HepG2 (cell line): ENCODE measurements at regions not wholly inside any gene's neighbourhood (a gene's known extent, or its start where the extent isn't known, plus 50 kb on each side); places are given as distances from the start of the nearest gene placed in this dataset.

Source experiments
- ERF ChIP-seq: IDR thresholded peaks from 2 replicates; pipeline ENCODE4 v1.6.1; 2018; ENCODE audit warnings: missing biosample characterization, missing genetic modification reagents
- EZH2 ChIP-seq: conservative IDR thresholded peaks from 2 replicates; pipeline ENCODE4 v1.6.1; 2012; ENCODE audit warnings: mild to moderate bottlenecking, low read depth, low read length, moderate library complexity
- KAT2B ChIP-seq: fragments of 150-350 bp; IDR thresholded peaks from 2 replicates; pipeline ENCODE4 v1.6.1; 2014; ENCODE audit warnings: low read depth, low read length, borderline replicate concordance
- MAF1 ChIP-seq: sonication (generic); formaldehyde crosslinking; IDR thresholded peaks from 2 replicates; pipeline ENCODE4 v1.5.0; 2020; ENCODE audit warnings: missing genetic modification reagents, borderline replicate concordance
- NFAT5 ChIP-seq: sonication (generic); formaldehyde crosslinking; IDR thresholded peaks from 2 replicates; pipeline ENCODE4 v1.4.0; 2020; ENCODE audit warnings: missing genetic modification reagents
- PRDM10 ChIP-seq: sonication (generic); formaldehyde crosslinking; IDR thresholded peaks from 2 replicates; pipeline ENCODE4 v1.4.0; 2020; ENCODE audit warnings: low read depth, missing genetic modification reagents
- REST ChIP-seq, 2 experiments: IDR thresholded peaks; 2 replicates each; pipeline ENCODE4 v1.6.1; 2011 to 2012; ENCODE audit warnings: low read length in 2 of 2, borderline replicate concordance in 1 of 2, low read depth in 1 of 2, mild to moderate bottlenecking in 1 of 2, moderate library complexity in 1 of 2
- SUZ12 ChIP-seq: fragments of 150-350 bp; IDR thresholded peaks from 2 replicates; pipeline ENCODE4 v1.6.1; 2014; ENCODE audit warnings: low read depth, low read length
- ZFP41 ChIP-seq: sonication (generic); formaldehyde crosslinking; IDR thresholded peaks from 2 replicates; pipeline ENCODE4 v1.4.0; 2020; ENCODE audit warnings: mild to moderate bottlenecking, missing genetic modification reagents, borderline replicate concordance
- ZNF24 ChIP-seq: fragments of 450-650 bp; IDR thresholded peaks from 2 replicates; pipeline ENCODE4 v1.6.1; 2017; ENCODE audit warnings: antibody characterized with exemption, mild to moderate bottlenecking
- ZNF274 ChIP-seq: sonication (generic); formaldehyde crosslinking; IDR thresholded peaks from 2 replicates; pipeline ENCODE4 v1.5.1; 2020; ENCODE audit warnings: mild to moderate bottlenecking, missing genetic modification reagents
- ZNF382 ChIP-seq: sonication (generic); formaldehyde crosslinking; IDR thresholded peaks from 2 replicates; pipeline ENCODE4 v1.5.0; 2020; ENCODE audit warnings: missing genetic modification reagents, mild to moderate bottlenecking, borderline replicate concordance
- TF ChIP-seq, protein P1 (sequence below): conservative IDR thresholded peaks from 2 replicates; pipeline ENCODE4 v1.6.1; 2018; ENCODE audit warnings: missing genetic modification reagents
- TF ChIP-seq, protein P2 (sequence below): IDR thresholded peaks from 2 replicates; pipeline ENCODE4 v1.6.1; 2016

- TF ChIP-seq KAT2B (no peak), ZNF382 (no peak), REST (IDR thresholded peaks at IDR 0.05; ENCODE audit: borderline replicate concordance in 1 of 2, low read depth in 1 of 2, low read length in 2 of 2) (no peak), NFAT5 (CRISPR knock-in tag) (no peak), ZNF274 (CRISPR knock-in tag) (no peak), EZH2 (no peak), ZFP41 (CRISPR knock-in tag) (no peak), SUZ12 (no peak), PRDM10 (CRISPR knock-in tag) (no peak), MAF1 (CRISPR knock-in tag) (no peak), ERF (CRISPR knock-in tag) (no peak), ZNF24 (no peak)
- TF ChIP-seq, protein P1, sequence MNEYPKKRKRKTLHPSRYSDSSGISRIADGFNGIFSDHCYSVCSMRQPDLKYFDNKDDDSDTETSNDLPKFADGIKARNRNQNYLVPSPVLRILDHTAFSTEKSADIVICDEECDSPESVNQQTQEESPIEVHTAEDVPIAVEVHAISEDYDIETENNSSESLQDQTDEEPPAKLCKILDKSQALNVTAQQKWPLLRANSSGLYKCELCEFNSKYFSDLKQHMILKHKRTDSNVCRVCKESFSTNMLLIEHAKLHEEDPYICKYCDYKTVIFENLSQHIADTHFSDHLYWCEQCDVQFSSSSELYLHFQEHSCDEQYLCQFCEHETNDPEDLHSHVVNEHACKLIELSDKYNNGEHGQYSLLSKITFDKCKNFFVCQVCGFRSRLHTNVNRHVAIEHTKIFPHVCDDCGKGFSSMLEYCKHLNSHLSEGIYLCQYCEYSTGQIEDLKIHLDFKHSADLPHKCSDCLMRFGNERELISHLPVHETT: no peak
- TF ChIP-seq, protein P2, sequence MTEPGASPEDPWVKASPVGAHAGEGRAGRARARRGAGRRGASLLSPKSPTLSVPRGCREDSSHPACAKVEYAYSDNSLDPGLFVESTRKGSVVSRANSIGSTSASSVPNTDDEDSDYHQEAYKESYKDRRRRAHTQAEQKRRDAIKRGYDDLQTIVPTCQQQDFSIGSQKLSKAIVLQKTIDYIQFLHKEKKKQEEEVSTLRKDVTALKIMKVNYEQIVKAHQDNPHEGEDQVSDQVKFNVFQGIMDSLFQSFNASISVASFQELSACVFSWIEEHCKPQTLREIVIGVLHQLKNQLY: no peak
Observed at GRCh38 chr4:161287678-161288352, 876.0 kb downstream of the FSTL5 start.
